ENCODE measurements at regions not wholly inside any gene's neighbourhood (a gene's known extent, or its start where the extent isn't known, plus 50 kb on each side); places are given as distances from the start of the nearest gene placed in this dataset.

GRCh38 chr2:12075603-12076002, 329.2 kb downstream of the LPIN1 start:
- DNase-seq (ENCODE audit: low spot score) (no peak), FAIRE-seq (no peak)

- no peak for FAIRE-seq
- no peak for DNase-seq (ENCODE audit: low spot score)
These were observed 330.4 kb downstream of the LPIN1 start for GRCh38 chr2:12076810-12077209.

- DNase-seq (ENCODE audit: low spot score) (no peak), FAIRE-seq (no peak)
These were observed 333.9 kb downstream of the LPIN1 start for GRCh38 chr2:12080360-12080759.

GRCh38 chr2:12081481-12082210, 335.2 kb downstream of the LPIN1 start:
- DNase-seq (ENCODE audit: low spot score) (no peak), FAIRE-seq (no peak)

- no peak for FAIRE-seq
These were observed 336.7 kb downstream of the LPIN1 start for GRCh38 chr2:12083081-12083581.

GRCh38 chr2:12083713-12084419, 337.4 kb downstream of the LPIN1 start:
- FAIRE-seq (no peak), DNase-seq (ENCODE audit: low spot score) (no peak)

More at GRCh38 chr2:12083081-12083581, 336.7 kb downstream of the LPIN1 start:
- no peak for DNase-seq (ENCODE audit: low spot score)

- FAIRE-seq: peak; percentile 35
- no peak for DNase-seq (ENCODE audit: low spot score)
These were observed 340.7 kb downstream of the LPIN1 start for GRCh38 chr2:12087175-12087574.

- DNase-seq (ENCODE audit: low spot score) (no peak), FAIRE-seq (no peak)
These were observed 341.4 kb downstream of the LPIN1 start for GRCh38 chr2:12087671-12088380.

GRCh38 chr2:12089001-12089400, 342.6 kb downstream of the LPIN1 start:
- DNase-seq (ENCODE audit: low spot score) (no peak), FAIRE-seq (peak; percentile 20)

- DNase-seq (ENCODE audit: low spot score) (no peak), FAIRE-seq (no peak)
These were observed 343.1 kb downstream of the LPIN1 start for GRCh38 chr2:12089496-12089895.

- DNase-seq (ENCODE audit: low spot score) (no peak), FAIRE-seq (no peak)
These were observed 343.6 kb downstream of the LPIN1 start for GRCh38 chr2:12090072-12090471.

- DNase-seq (ENCODE audit: low spot score): no peak
- FAIRE-seq: no peak
These were observed 344.2 kb downstream of the LPIN1 start for GRCh38 chr2:12090590-12090989.

- DNase-seq (ENCODE audit: low spot score): no peak
- no peak for FAIRE-seq
These were observed 344.9 kb downstream of the LPIN1 start for GRCh38 chr2:12091201-12091806.

GRCh38 chr2:12094134-12094533, 347.7 kb downstream of the LPIN1 start:
- FAIRE-seq (no peak), DNase-seq (ENCODE audit: low spot score) (no peak)

GRCh38 chr2:12096051-12096787, 349.8 kb downstream of the LPIN1 start:
- FAIRE-seq: no peak
- DNase-seq (ENCODE audit: low spot score): no peak

- no peak for FAIRE-seq
- DNase-seq (ENCODE audit: low spot score): no peak
These were observed 350.5 kb downstream of the LPIN1 start for GRCh38 chr2:12096788-12097449.

GRCh38 chr2:12097859-12098258, 351.4 kb downstream of the LPIN1 start:
- DNase-seq (ENCODE audit: low spot score): no peak
- FAIRE-seq: peak; percentile 5

- no peak for FAIRE-seq
- no peak for DNase-seq (ENCODE audit: low spot score)
These were observed 352.9 kb downstream of the LPIN1 start for GRCh38 chr2:12099374-12099773.

- DNase-seq (ENCODE audit: low spot score) (no peak), FAIRE-seq (no peak)
These were observed 356.2 kb downstream of the LPIN1 start for GRCh38 chr2:12102679-12103078.

GRCh38 chr2:12105180-12105579, 358.7 kb downstream of the LPIN1 start:
- DNase-seq (ENCODE audit: low spot score) (no peak), FAIRE-seq (no peak)

Data from urothelium cell line (cell line).